ENCODE measurements at regions not wholly inside any gene's neighbourhood (a gene's known extent, or its start where the extent isn't known, plus 50 kb on each side); places are given as distances from the start of the nearest gene placed in this dataset.
A peak's percentile ranks its signal among the peaks of the same experiment; 100 is the strongest.

DNA sequence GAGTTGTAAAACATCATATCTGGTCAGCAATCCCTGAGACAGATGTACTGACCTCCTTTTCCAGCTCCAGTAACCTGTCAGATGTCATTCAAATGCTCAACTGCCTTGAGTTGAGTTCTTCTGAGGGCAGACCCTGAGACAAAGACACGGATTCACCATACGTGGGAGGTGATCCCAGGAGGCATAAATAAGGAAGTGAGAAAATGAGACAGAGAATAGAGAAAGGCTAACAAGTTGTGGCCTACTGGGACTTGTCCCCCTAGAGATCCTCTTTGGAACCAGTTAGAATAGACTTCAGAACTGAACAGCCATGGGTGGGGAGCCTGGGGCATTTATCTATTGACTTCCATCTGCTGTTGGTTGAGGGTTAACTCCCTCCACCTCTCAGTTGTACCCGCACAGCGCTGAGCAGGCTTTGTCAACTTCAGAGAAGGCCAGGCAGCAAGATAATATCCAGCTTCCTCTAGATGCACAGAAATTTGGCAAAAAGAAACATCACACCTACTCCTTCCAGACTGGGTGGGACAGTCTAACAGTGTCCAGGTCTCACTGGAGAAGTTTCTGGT lies 123.0 kb upstream of the DYNLRB2 start:
- H3K18ac ChIP-seq (ENCODE audit: low read length), result no peak overlapping the region
- no peaks in the 10 kb centered on the region for H3K27me3 ChIP-seq (ENCODE audit: control insufficient read depth in 3 of 3, insufficient read depth in 3 of 3, low read depth in 1 of 3, low read length in 3 of 3)
- H3K79me1 ChIP-seq (ENCODE audit: low read depth, low read length), result no peaks in the 10 kb centered on the region
- H2AK5ac ChIP-seq (ENCODE audit: low read depth, low read length), result no peak overlapping the region
- H3K9me3 ChIP-seq (replicated peaks in 1 of 2; ENCODE audit: control insufficient read depth in 2 of 2, insufficient read depth in 1 of 2, low read depth in 1 of 2, low read length in 2 of 2), result peaks cover 0 to 2% of the 10 kb centered on the region in 2 donors
- H3K27ac ChIP-seq (replicated peaks; ENCODE audit: low read length), result no peak overlapping the region
- H4K8ac ChIP-seq (ENCODE audit: low read depth, low read length), result no peak overlapping the region
- no peak overlapping the region for H2BK15ac ChIP-seq (ENCODE audit: low read length)
- WGBS, 2 donors (ENCODE audit: extremely low coverage in 2 of 2, insufficient read length in 2 of 2, insufficient replicate concordance in 1 of 2), result no CpG with 5 or more reads among the region's 4 CpGs
- no peak overlapping the region for H4K91ac ChIP-seq (ENCODE audit: low read depth, low read length, poor library complexity)
- no peak overlapping the region for H2AFZ ChIP-seq (ENCODE audit: low read length)
- no peak overlapping the region for H2BK5ac ChIP-seq (ENCODE audit: low read length)
- H2BK120ac ChIP-seq (ENCODE audit: low read depth, low read length), result no peak overlapping the region
- no peak overlapping the region for H3K9ac ChIP-seq (ENCODE audit: low read depth, low read length, poor library complexity)
- H3K4me2 ChIP-seq (ENCODE audit: insufficient read depth, low read length, poor library complexity, severe bottlenecking), result no peak overlapping the region
- no peak overlapping the region for H3K4ac ChIP-seq (ENCODE audit: low read length)
- H3K14ac ChIP-seq (ENCODE audit: low read length), result no peak overlapping the region
- H3K23ac ChIP-seq (ENCODE audit: low read depth, low read length, poor library complexity), result no peak overlapping the region
- H3K4me1 ChIP-seq (ENCODE audit: control insufficient read depth in 2 of 2, insufficient read depth in 1 of 2, low read depth in 1 of 2, low read length in 2 of 2), result no peaks in the 10 kb centered on the region
- no peaks in the 10 kb centered on the region for H3K36me3 ChIP-seq (replicated peaks in 1 of 2; ENCODE audit: control insufficient read depth in 2 of 2, insufficient read depth in 2 of 2, low read length in 2 of 2)
- H3K4me3 ChIP-seq (ENCODE audit: low read length in 2 of 2), result no peak overlapping the region
- no peak for DNase-seq (ENCODE audit: low spot score)
- H2BK12ac ChIP-seq (ENCODE audit: low read length), result no peak overlapping the region

DNA sequence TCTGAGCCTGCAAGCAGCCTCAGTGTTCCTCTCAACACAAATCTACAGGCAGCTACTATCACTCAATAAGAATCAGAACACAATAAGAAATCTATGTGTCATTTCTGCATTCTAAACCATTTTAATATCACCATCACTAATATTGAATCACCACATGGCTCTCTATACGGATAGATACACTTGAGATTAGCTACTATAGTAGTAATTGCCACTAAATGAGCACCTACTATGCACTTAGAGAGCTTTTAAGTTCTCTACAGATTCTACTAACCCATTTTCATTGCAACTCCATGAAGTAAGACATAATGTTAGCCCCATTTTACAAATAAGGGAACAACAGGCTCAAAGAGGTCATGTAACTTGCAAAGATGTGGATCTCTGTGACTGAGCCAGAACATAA lies 132.8 kb upstream of the DYNLRB2 start:
- H2BK15ac ChIP-seq (ENCODE audit: low read length), result no peak overlapping the region
- WGBS, 2 donors (ENCODE audit: extremely low coverage in 2 of 2, insufficient read length in 2 of 2, insufficient replicate concordance in 1 of 2), result no CpG with 5 or more reads among the region's 1 CpG
- no peak overlapping the region for H2BK12ac ChIP-seq (ENCODE audit: low read length)
- no peaks in the 10 kb centered on the region for H3K9me3 ChIP-seq (replicated peaks in 1 of 2; ENCODE audit: control insufficient read depth in 2 of 2, insufficient read depth in 1 of 2, low read depth in 1 of 2, low read length in 2 of 2)
- H3K27me3 ChIP-seq (ENCODE audit: control insufficient read depth in 3 of 3, insufficient read depth in 3 of 3, low read depth in 1 of 3, low read length in 3 of 3), result no peaks in the 10 kb centered on the region
- H3K14ac ChIP-seq (ENCODE audit: low read length), result no peak overlapping the region
- H2BK120ac ChIP-seq (ENCODE audit: low read depth, low read length), result no peak overlapping the region
- peak overlapping the region; percentile 63 for H3K27ac ChIP-seq (replicated peaks; ENCODE audit: low read length)
- H3K36me3 ChIP-seq (replicated peaks in 1 of 2; ENCODE audit: control insufficient read depth in 2 of 2, insufficient read depth in 2 of 2, low read length in 2 of 2), result no peaks in the 10 kb centered on the region
- H3K79me1 ChIP-seq (ENCODE audit: low read depth, low read length), result no peaks in the 10 kb centered on the region
- H3K4me2 ChIP-seq (ENCODE audit: insufficient read depth, low read length, poor library complexity, severe bottlenecking), result no peak overlapping the region
- peaks cover 0 to 5% of the 10 kb centered on the region in 2 donors for H3K4me1 ChIP-seq (ENCODE audit: control insufficient read depth in 2 of 2, insufficient read depth in 1 of 2, low read depth in 1 of 2, low read length in 2 of 2)
- H2AFZ ChIP-seq (ENCODE audit: low read length), result no peak overlapping the region
- H4K91ac ChIP-seq (ENCODE audit: low read depth, low read length, poor library complexity), result no peak overlapping the region
- H3K18ac ChIP-seq (ENCODE audit: low read length), result no peak overlapping the region
- H2AK5ac ChIP-seq (ENCODE audit: low read depth, low read length), result no peak overlapping the region
- no peak overlapping the region for H3K4ac ChIP-seq (ENCODE audit: low read length)
- DNase-seq (ENCODE audit: low spot score), result no peak
- H3K9ac ChIP-seq (ENCODE audit: low read depth, low read length, poor library complexity), result no peak overlapping the region
- no peak overlapping the region for H2BK5ac ChIP-seq (ENCODE audit: low read length)
- no peak overlapping the region for H4K8ac ChIP-seq (ENCODE audit: low read depth, low read length)
- H3K4me3 ChIP-seq (ENCODE audit: low read length in 2 of 2), result no peak overlapping the region
- H3K23ac ChIP-seq (ENCODE audit: low read depth, low read length, poor library complexity), result no peak overlapping the region

DNA sequence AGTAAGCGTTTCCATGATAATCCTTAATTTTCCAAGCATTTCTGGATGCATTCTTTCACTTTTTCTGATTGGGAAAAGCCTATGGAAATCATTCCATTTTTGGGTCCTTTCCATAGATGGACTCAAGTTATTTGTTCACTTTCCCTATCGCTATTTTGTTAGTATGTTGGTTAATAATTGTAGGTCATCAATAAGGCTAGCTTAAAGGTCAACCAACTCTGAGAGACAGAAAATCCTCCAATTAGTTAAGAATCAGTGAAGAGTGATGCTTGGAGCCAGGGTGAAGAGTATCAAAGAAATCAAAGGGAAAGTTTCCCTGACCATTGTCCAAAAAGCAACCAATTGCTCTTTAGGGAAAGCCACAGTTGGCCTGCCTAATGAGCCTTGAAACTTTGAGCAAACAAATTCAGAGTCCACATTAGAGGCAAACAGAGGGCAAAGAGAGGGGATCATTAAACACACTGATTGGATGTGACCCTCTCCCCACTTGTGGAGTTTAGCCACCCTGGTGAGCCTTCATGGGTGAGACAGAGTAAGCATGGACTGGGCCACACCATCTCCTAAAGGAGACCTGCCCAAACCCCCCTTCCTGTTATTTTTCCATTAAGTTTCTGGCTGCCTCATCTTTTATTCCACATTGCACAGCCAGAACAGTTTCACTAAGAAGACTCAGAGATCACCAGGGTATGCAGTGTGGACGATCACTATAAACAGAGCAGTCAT lies 133.4 kb upstream of the DYNLRB2 start:
- no peak overlapping the region for H4K91ac ChIP-seq (ENCODE audit: low read depth, low read length, poor library complexity)

DNA sequence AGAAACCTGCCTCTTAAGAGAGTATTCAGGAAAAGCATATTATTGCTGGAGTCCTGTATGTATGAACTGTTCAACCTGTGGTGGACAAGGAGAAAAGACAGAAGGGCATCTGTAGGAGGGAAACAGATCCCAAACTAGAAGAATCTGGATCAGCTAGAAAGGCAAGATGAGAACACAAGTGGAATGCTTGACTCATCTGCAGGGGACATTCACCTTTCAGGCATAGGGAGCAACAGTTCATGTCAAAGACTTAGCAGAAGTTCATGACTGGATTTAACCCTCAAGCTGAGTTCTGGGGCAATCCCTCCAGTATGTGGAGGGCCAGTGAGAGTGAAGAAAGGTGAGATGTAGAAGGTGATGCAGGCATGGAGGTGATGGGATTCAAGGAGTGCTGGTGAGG lies 135.9 kb upstream of the DYNLRB2 start:
- no peak overlapping the region for H3K27ac ChIP-seq (replicated peaks; ENCODE audit: low read length)
- no peak overlapping the region for H3K4me3 ChIP-seq (ENCODE audit: low read length in 2 of 2)
- no peak overlapping the region for H2BK15ac ChIP-seq (ENCODE audit: low read length)
- H3K79me1 ChIP-seq (ENCODE audit: low read depth, low read length), result no peaks in the 10 kb centered on the region
- H3K4ac ChIP-seq (ENCODE audit: low read length), result no peak overlapping the region
- H3K23ac ChIP-seq (ENCODE audit: low read depth, low read length, poor library complexity), result no peak overlapping the region
- H4K91ac ChIP-seq (ENCODE audit: low read depth, low read length, poor library complexity), result no peak overlapping the region
- no peaks in the 10 kb centered on the region for H3K9me3 ChIP-seq (replicated peaks in 1 of 2; ENCODE audit: control insufficient read depth in 2 of 2, insufficient read depth in 1 of 2, low read depth in 1 of 2, low read length in 2 of 2)
- no peak overlapping the region for H3K14ac ChIP-seq (ENCODE audit: low read length)
- DNase-seq (ENCODE audit: low spot score), result no peak
- no peaks in the 10 kb centered on the region for H3K27me3 ChIP-seq (ENCODE audit: control insufficient read depth in 3 of 3, insufficient read depth in 3 of 3, low read depth in 1 of 3, low read length in 3 of 3)
- no peak overlapping the region for H3K18ac ChIP-seq (ENCODE audit: low read length)
- no peak overlapping the region for H2AK5ac ChIP-seq (ENCODE audit: low read depth, low read length)
- no peak overlapping the region for H2BK120ac ChIP-seq (ENCODE audit: low read depth, low read length)
- H2BK5ac ChIP-seq (ENCODE audit: low read length), result no peak overlapping the region
- no peaks in the 10 kb centered on the region for H3K36me3 ChIP-seq (replicated peaks in 1 of 2; ENCODE audit: control insufficient read depth in 2 of 2, insufficient read depth in 2 of 2, low read length in 2 of 2)
- H4K8ac ChIP-seq (ENCODE audit: low read depth, low read length), result no peak overlapping the region
- H3K4me1 ChIP-seq (ENCODE audit: control insufficient read depth in 2 of 2, insufficient read depth in 1 of 2, low read depth in 1 of 2, low read length in 2 of 2), result peaks cover 0 to 5% of the 10 kb centered on the region in 2 donors
- no peak overlapping the region for H3K4me2 ChIP-seq (ENCODE audit: insufficient read depth, low read length, poor library complexity, severe bottlenecking)
- H3K9ac ChIP-seq (ENCODE audit: low read depth, low read length, poor library complexity), result no peak overlapping the region
- H2AFZ ChIP-seq (ENCODE audit: low read length), result no peak overlapping the region
- H2BK12ac ChIP-seq (ENCODE audit: low read length), result no peak overlapping the region

More for the DNA sequence above, 133.4 kb upstream of the DYNLRB2 start:
- no CpG with 5 or more reads among the region's 3 CpGs for WGBS, 2 donors (ENCODE audit: extremely low coverage in 2 of 2, insufficient read length in 2 of 2, insufficient replicate concordance in 1 of 2)
- H3K18ac ChIP-seq (ENCODE audit: low read length), result no peak overlapping the region
- no peaks in the 10 kb centered on the region for H3K36me3 ChIP-seq (replicated peaks in 1 of 2; ENCODE audit: control insufficient read depth in 2 of 2, insufficient read depth in 2 of 2, low read length in 2 of 2)
- no peak overlapping the region for H2BK12ac ChIP-seq (ENCODE audit: low read length)
- no peak overlapping the region for H2BK5ac ChIP-seq (ENCODE audit: low read length)
- no peak overlapping the region for H3K4me2 ChIP-seq (ENCODE audit: insufficient read depth, low read length, poor library complexity, severe bottlenecking)
- H3K4me1 ChIP-seq (ENCODE audit: control insufficient read depth in 2 of 2, insufficient read depth in 1 of 2, low read depth in 1 of 2, low read length in 2 of 2), result peaks cover 0 to 5% of the 10 kb centered on the region in 2 donors
- no peak overlapping the region for H2AK5ac ChIP-seq (ENCODE audit: low read depth, low read length)
- H3K27ac ChIP-seq (replicated peaks; ENCODE audit: low read length), result peak overlapping the region; percentile 63
- H3K79me1 ChIP-seq (ENCODE audit: low read depth, low read length), result no peaks in the 10 kb centered on the region
- no peak overlapping the region for H3K14ac ChIP-seq (ENCODE audit: low read length)
- H3K23ac ChIP-seq (ENCODE audit: low read depth, low read length, poor library complexity), result no peak overlapping the region
- H3K4me3 ChIP-seq (ENCODE audit: low read length in 2 of 2), result no peak overlapping the region
- peak; percentile 36 for DNase-seq (ENCODE audit: low spot score)
- H2AFZ ChIP-seq (ENCODE audit: low read length), result no peak overlapping the region
- no peak overlapping the region for H4K8ac ChIP-seq (ENCODE audit: low read depth, low read length)
- H2BK120ac ChIP-seq (ENCODE audit: low read depth, low read length), result no peak overlapping the region
- no peak overlapping the region for H3K9ac ChIP-seq (ENCODE audit: low read depth, low read length, poor library complexity)
- H3K27me3 ChIP-seq (ENCODE audit: control insufficient read depth in 3 of 3, insufficient read depth in 3 of 3, low read depth in 1 of 3, low read length in 3 of 3), result no peaks in the 10 kb centered on the region
- H3K9me3 ChIP-seq (replicated peaks in 1 of 2; ENCODE audit: control insufficient read depth in 2 of 2, insufficient read depth in 1 of 2, low read depth in 1 of 2, low read length in 2 of 2), result no peaks in the 10 kb centered on the region
- no peak overlapping the region for H2BK15ac ChIP-seq (ENCODE audit: low read length)
- H3K4ac ChIP-seq (ENCODE audit: low read length), result no peak overlapping the region

Measured in neuronal stem cell (in vitro differentiated cells).